Mesenchymal stem cell (in vitro differentiated cells and primary cell): ENCODE measurements at regions not wholly inside any gene's neighbourhood (a gene's known extent, or its start where the extent isn't known, plus 50 kb on each side); places are given as distances from the start of the nearest gene placed in this dataset.

Source experiments
- DNase-seq: peaks from one replicate; pipeline ENCODE4 v3.0.0-alpha.2; 2013
- H2AFZ ChIP-seq: one replicate; pipeline ENCODE4 v1.6.1; 2013; ENCODE audit warnings: low read depth, mild to moderate bottlenecking, control low read depth, inconsistent platforms, low read length, moderate library complexity
- H2AK5ac ChIP-seq: 2 replicates; pipeline ENCODE4 v1.6.1; 2013; ENCODE audit warnings: low read length, moderate library complexity, mild to moderate bottlenecking, inconsistent platforms; ENCODE audit not compliant: severe bottlenecking
- H2BK120ac ChIP-seq: one replicate; pipeline ENCODE4 v1.6.1; 2013; ENCODE audit warnings: low read depth, mild to moderate bottlenecking, inconsistent platforms, low read length, moderate library complexity
- H2BK12ac ChIP-seq, 2 experiments: one replicate each; pipeline ENCODE4 v1.6.1; 2013; ENCODE audit warnings: inconsistent platforms in 2 of 2, low read length in 2 of 2, mild to moderate bottlenecking in 2 of 2, moderate library complexity in 2 of 2, control low read depth in 1 of 2
- H2BK15ac ChIP-seq: one replicate; pipeline ENCODE4 v1.6.1; 2013; ENCODE audit warnings: mild to moderate bottlenecking, low read depth, inconsistent platforms; ENCODE audit not compliant: poor library complexity, severe bottlenecking
- H2BK5ac ChIP-seq: 2 replicates; pipeline ENCODE4 v1.6.1; 2013; ENCODE audit warnings: low read depth, mild to moderate bottlenecking, low read length, control low read depth, inconsistent platforms; ENCODE audit not compliant: poor library complexity, severe bottlenecking
- H3K14ac ChIP-seq, 2 experiments: one replicate each; pipeline ENCODE4 v1.6.1; 2013; ENCODE audit warnings: inconsistent platforms in 2 of 2, low read length in 2 of 2, control low read depth in 1 of 2, mild to moderate bottlenecking in 1 of 2, moderate library complexity in 1 of 2
- H3K18ac ChIP-seq, 2 experiments: one replicate each; pipeline ENCODE4 v1.6.1; 2013; ENCODE audit warnings: inconsistent platforms in 2 of 2, low read length in 2 of 2, control low read depth in 1 of 2, low read depth in 1 of 2, mild to moderate bottlenecking in 1 of 2
- H3K23ac ChIP-seq, 2 experiments: one replicate each; pipeline ENCODE4 v1.6.1; 2013; ENCODE audit warnings: inconsistent platforms in 2 of 2, low read length in 2 of 2, mild to moderate bottlenecking in 2 of 2, moderate library complexity in 2 of 2, control low read depth in 1 of 2
- H3K27ac ChIP-seq: 2 replicates; pipeline ENCODE4 v1.5.1; 2013; ENCODE audit warnings: mild to moderate bottlenecking, moderate library complexity, low read length, control low read depth, inconsistent platforms; ENCODE audit not compliant: poor library complexity, severe bottlenecking
- H3K27me3 ChIP-seq, 2 experiments: 2 replicates each; pipeline versions ENCODE4 v1.6.1 to v1.7.0; 2013; ENCODE audit warnings: low read length in 2 of 2, mild to moderate bottlenecking in 2 of 2, moderate library complexity in 2 of 2, control low read depth in 1 of 2, inconsistent platforms in 1 of 2; ENCODE audit not compliant: control insufficient read depth in 1 of 2, insufficient read depth in 1 of 2
- H3K36me3 ChIP-seq, 2 experiments: 2 replicates each; pipeline versions ENCODE4 v1.6.1 to v1.7.0; 2013; ENCODE audit warnings: low read length in 2 of 2, control low read depth in 1 of 2, inconsistent platforms in 1 of 2, low read depth in 1 of 2, mild to moderate bottlenecking in 1 of 2; ENCODE audit not compliant: insufficient read depth in 2 of 2, control insufficient read depth in 1 of 2
- H3K4ac ChIP-seq, 2 experiments: one replicate each; pipeline ENCODE4 v1.6.1; 2013; ENCODE audit warnings: inconsistent platforms in 2 of 2, low read length in 2 of 2, mild to moderate bottlenecking in 2 of 2, moderate library complexity in 2 of 2, control low read depth in 1 of 2, low read depth in 1 of 2
- H3K4me1 ChIP-seq: 2 replicates; pipeline ENCODE4 v1.6.1; 2013; ENCODE audit warnings: low read depth, low read length, control low read depth; ENCODE audit not compliant: control insufficient read depth, insufficient read depth
- H3K4me2 ChIP-seq: 2 replicates; pipeline ENCODE4 v1.6.1; 2013; ENCODE audit warnings: low read length, mild to moderate bottlenecking, inconsistent platforms; ENCODE audit not compliant: poor library complexity, severe bottlenecking
- H3K4me3 ChIP-seq, 2 experiments: 2 replicates each; pipeline versions ENCODE4 v1.5.1 to v1.7.0; 2013; ENCODE audit warnings: low read length in 2 of 2, mild to moderate bottlenecking in 2 of 2, control low read depth in 1 of 2, low read depth in 1 of 2; ENCODE audit not compliant: insufficient read depth in 1 of 2
- H3K79me1 ChIP-seq: replicated peaks from 2 replicates; pipeline ENCODE4 v1.6.1; 2013; ENCODE audit warnings: mild to moderate bottlenecking, control low read depth, low read length, inconsistent platforms; ENCODE audit not compliant: poor library complexity, severe bottlenecking
- H3K9ac ChIP-seq: 2 replicates; pipeline ENCODE4 v1.7.0; 2013; ENCODE audit warnings: mild to moderate bottlenecking, low read length, moderate library complexity
- H3K9me3 ChIP-seq: 2 replicates; pipeline ENCODE4 v1.7.0; 2013; ENCODE audit warnings: mild to moderate bottlenecking, low read length; ENCODE audit not compliant: control insufficient read depth
- H4K8ac ChIP-seq: one replicate; pipeline ENCODE4 v1.6.1; 2013; ENCODE audit warnings: inconsistent platforms, mild to moderate bottlenecking, low read length, moderate library complexity
- H4K91ac ChIP-seq: one replicate; pipeline ENCODE4 v1.6.1; 2013; ENCODE audit warnings: mild to moderate bottlenecking, low read length, inconsistent platforms
- WGBS: methylation state at CpG from one replicate; pipeline ENCODE4 v1.1.7; 2013; ENCODE audit warnings: mixed read lengths; 5-methylcytosine and 5-hydroxymethylcytosine counted together

DNA sequence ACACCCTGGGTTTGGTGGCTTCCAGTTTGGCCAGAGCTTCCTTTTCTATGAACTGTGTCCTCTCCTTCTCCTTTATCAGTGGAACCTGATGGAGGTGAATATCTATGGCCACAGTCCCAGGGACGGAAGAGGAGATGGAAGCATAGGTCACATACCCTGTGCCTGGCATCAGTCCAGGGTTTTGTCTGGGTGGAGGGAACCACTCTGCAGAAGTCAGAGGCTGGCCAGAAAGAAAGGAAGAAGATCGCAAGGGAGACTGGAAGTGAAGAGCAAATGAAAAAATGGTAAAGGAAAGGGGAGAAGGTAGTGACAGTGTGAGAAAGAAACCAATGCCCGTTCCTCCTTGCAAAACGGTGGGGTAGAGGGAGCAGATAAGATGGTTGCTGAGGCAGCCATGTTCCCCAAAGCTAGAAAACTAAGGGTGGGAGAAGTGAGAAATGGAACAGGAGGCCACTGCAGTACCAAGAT lies 77.9 kb upstream of the HECW1 start:
- H3K9ac ChIP-seq, result no peak overlapping the region
- no peak overlapping the region for H2AFZ ChIP-seq
- H3K4ac ChIP-seq, result no peak overlapping the region
- H3K9me3 ChIP-seq, result no peaks in the 10 kb centered on the region
- 94% methylated on average over 4 of the region's 4 CpGs for WGBS
- no peak overlapping the region for H3K4me2 ChIP-seq
- no peak overlapping the region for H3K14ac ChIP-seq
- no peak overlapping the region for H4K8ac ChIP-seq
- no peak overlapping the region for H2BK12ac ChIP-seq
- H3K4me1 ChIP-seq, result no peaks in the 10 kb centered on the region
- no peak overlapping the region for H3K27ac ChIP-seq
- no peak overlapping the region for H3K18ac ChIP-seq
- no peak overlapping the region for H3K4me3 ChIP-seq
- no peak for DNase-seq
- no peaks in the 10 kb centered on the region for H3K79me1 ChIP-seq
- H2BK120ac ChIP-seq, result no peak overlapping the region
- H3K36me3 ChIP-seq, result no peaks in the 10 kb centered on the region
- no peak overlapping the region for H3K23ac ChIP-seq
- no peak overlapping the region for H2AK5ac ChIP-seq
- no peak overlapping the region for H4K91ac ChIP-seq
- no peak overlapping the region for H2BK5ac ChIP-seq
- no peaks in the 10 kb centered on the region for H3K27me3 ChIP-seq
- H2BK15ac ChIP-seq, result no peak overlapping the region

DNA sequence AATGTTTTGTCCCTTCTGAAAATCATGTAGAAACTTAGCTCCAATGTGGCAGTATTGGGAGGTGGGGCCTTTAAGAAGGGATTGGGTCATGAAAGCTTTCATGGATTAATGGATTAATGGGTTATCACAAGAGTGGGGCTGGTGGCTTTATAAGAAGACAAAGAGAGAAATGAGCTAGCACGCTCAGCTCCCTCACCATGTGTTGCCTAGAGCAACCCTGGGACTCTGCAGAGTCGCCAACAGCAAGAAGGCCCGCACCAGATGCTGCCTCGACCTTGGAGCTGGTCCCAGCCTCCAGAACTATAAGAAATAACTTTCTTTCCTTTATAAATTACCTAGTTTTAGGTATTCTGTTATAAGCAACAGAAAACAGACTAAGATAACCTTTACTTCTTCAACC lies 74.9 kb upstream of the HECW1 start:
- H2BK12ac ChIP-seq, result no peak overlapping the region
- no peak overlapping the region for H3K23ac ChIP-seq
- peak overlapping the region; percentile 70 for H3K9ac ChIP-seq
- H3K4ac ChIP-seq, result no peak overlapping the region
- no peak overlapping the region for H2AFZ ChIP-seq
- no peak overlapping the region for H4K8ac ChIP-seq
- H3K4me2 ChIP-seq, result no peak overlapping the region
- no peak overlapping the region for H3K4me3 ChIP-seq
- H3K4me1 ChIP-seq, result no peaks in the 10 kb centered on the region
- DNase-seq, result no peak
- no peak overlapping the region for H2AK5ac ChIP-seq
- H3K18ac ChIP-seq, result no peak overlapping the region
- no peak overlapping the region for H3K27ac ChIP-seq
- H3K36me3 ChIP-seq, result no peaks in the 10 kb centered on the region
- H3K79me1 ChIP-seq, result no peaks in the 10 kb centered on the region
- no peak overlapping the region for H3K14ac ChIP-seq
- no peak overlapping the region for H2BK5ac ChIP-seq
- H2BK120ac ChIP-seq, result no peak overlapping the region
- H3K9me3 ChIP-seq, result no peaks in the 10 kb centered on the region
- WGBS, result 100% methylated on average over 1 of the region's 4 CpGs
- no peak overlapping the region for H4K91ac ChIP-seq
- no peaks in the 10 kb centered on the region for H3K27me3 ChIP-seq
- no peak overlapping the region for H2BK15ac ChIP-seq

DNA sequence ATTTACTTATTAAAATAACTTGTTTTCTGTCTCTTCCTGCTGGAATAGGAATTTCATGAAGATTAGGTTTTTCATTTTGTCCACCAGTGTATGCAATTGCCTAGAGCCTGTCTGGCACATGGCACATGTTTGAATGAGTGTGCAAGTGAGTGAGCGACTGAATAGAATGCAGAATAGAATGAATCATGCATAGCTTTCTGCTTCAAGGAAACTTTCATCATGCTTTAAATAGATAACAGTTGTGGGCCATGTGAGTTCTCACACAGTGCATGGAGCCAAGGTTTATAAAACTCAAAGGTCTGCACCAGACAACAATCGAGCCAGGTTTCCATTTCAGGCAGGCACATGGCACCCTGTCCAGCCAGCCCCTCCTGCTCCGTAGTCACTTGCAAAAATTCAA lies 74.2 kb upstream of the HECW1 start:
- no peaks in the 10 kb centered on the region for H3K4me1 ChIP-seq
- no peaks in the 10 kb centered on the region for H3K79me1 ChIP-seq
- H2BK12ac ChIP-seq, result no peak overlapping the region
- no peak overlapping the region for H2BK5ac ChIP-seq
- 49% methylated on average over 2 of the region's 3 CpGs for WGBS
- no peak overlapping the region for H3K4me2 ChIP-seq
- no peak overlapping the region for H2AFZ ChIP-seq
- H3K27me3 ChIP-seq, result no peaks in the 10 kb centered on the region
- no peak overlapping the region for H2AK5ac ChIP-seq
- H3K4ac ChIP-seq, result no peak overlapping the region
- H3K18ac ChIP-seq, result no peak overlapping the region
- no peak overlapping the region for H4K91ac ChIP-seq
- no peak overlapping the region for H3K23ac ChIP-seq
- H3K27ac ChIP-seq, result no peak overlapping the region
- peak overlapping the region in 1 of 2 experiments; percentile 35 for H3K4me3 ChIP-seq
- H4K8ac ChIP-seq, result no peak overlapping the region
- no peak overlapping the region for H3K14ac ChIP-seq
- H3K36me3 ChIP-seq, result no peaks in the 10 kb centered on the region
- peak; percentile 36 for DNase-seq
- H2BK15ac ChIP-seq, result no peak overlapping the region
- H2BK120ac ChIP-seq, result no peak overlapping the region
- no peaks in the 10 kb centered on the region for H3K9me3 ChIP-seq
- H3K9ac ChIP-seq, result peak overlapping the region; percentile 70

DNA sequence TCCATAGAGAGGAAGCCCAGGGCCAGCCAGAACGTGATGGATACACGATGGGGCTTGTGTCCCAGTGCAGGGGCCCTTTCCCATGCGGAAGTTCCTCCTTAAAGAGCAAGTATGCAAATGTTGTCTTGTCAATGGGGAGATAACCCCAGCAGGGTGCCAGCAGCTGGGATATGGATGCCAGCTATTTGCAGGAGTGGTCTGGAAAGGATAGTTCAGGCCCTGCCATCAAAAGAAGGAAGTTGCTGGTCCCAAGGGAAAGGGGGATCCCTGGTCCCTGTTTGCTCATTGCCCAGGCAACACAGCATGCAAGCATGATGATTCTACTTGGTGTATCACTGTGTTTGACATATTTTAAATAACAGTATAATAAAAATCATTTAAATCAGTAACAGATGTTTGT lies 73.1 kb upstream of the HECW1 start:
- Histone ChIP-seq H2BK15ac (no peak overlapping the region), H2BK12ac (no peak overlapping the region), H3K18ac (no peak overlapping the region), H3K14ac (no peak overlapping the region), H3K23ac (no peak overlapping the region), H4K8ac (no peak overlapping the region), H4K91ac (no peak overlapping the region), H2AFZ (no peak overlapping the region), H3K27me3 (no peaks in the 10 kb centered on the region), H3K9ac (peak overlapping the region; percentile 61), H3K4ac (no peak overlapping the region), H2AK5ac (no peak overlapping the region), H3K4me3 (no peak overlapping the region), H3K4me1 (no peaks in the 10 kb centered on the region), H3K9me3 (no peaks in the 10 kb centered on the region), H3K4me2 (no peak overlapping the region), H3K36me3 (no peaks in the 10 kb centered on the region), H2BK5ac (no peak overlapping the region), H3K27ac (no peak overlapping the region), H2BK120ac (no peak overlapping the region), H3K79me1 (no peaks in the 10 kb centered on the region)
- 30% methylated on average over 3 of the region's 3 CpGs for WGBS
- DNase-seq, result no peak
